DND-41 (cell line): ENCODE measurements at regions not wholly inside any gene's neighbourhood (a gene's known extent, or its start where the extent isn't known, plus 50 kb on each side); places are given as distances from the start of the nearest gene placed in this dataset.
"Not testable (repeated sequence)": the region's sequence is repeated elsewhere in the genome, so short reads cannot be mapped to it uniquely, and the experiment has no call there.

ENCODE experiments used
- ATAC-seq: fragments of 200-7000 bp; cut with Tn5 transposase; 3 replicates; pipeline ENCODE4 v1.9.1; 2021; ENCODE audit warnings: low read depth; ENCODE audit not compliant: insufficient read depth
- DNase-seq: peaks from one replicate; pipeline ENCODE4 v3.0.0-alpha.2; 2020
- H2AFZ ChIP-seq: 2 replicates; pipeline ENCODE4 v1.6.0; 2012; ENCODE audit warnings: low read depth, low read length
- H3K27ac ChIP-seq: 2 replicates; pipeline ENCODE4 v1.5.1; 2012; ENCODE audit warnings: low read length, inconsistent platforms
- H3K27me3 ChIP-seq: fragments of 200-600 bp; sonication (generic); 2 replicates; pipeline ENCODE4 v1.6.0; 2012; ENCODE audit warnings: low read length, mild to moderate bottlenecking, inconsistent platforms; ENCODE audit not compliant: insufficient read depth, poor library complexity
- H3K36me3 ChIP-seq: 2 replicates; pipeline ENCODE4 v1.5.1; 2012; ENCODE audit warnings: low read length, inconsistent platforms; ENCODE audit not compliant: insufficient read depth
- H3K4me1 ChIP-seq: 2 replicates; pipeline ENCODE4 v1.5.1; 2012; ENCODE audit warnings: mild to moderate bottlenecking, low read length; ENCODE audit not compliant: insufficient read depth
- H3K4me2 ChIP-seq: 2 replicates; pipeline ENCODE4 v1.6.0; 2012; ENCODE audit warnings: mild to moderate bottlenecking, moderate library complexity, low read length, inconsistent platforms; ENCODE audit not compliant: insufficient read depth
- H3K4me3 ChIP-seq, 2 experiments: fragments of 200-600 bp in 1 of 2; shearing (Covaris generic) in 1 of 2; 2 replicates each; pipeline ENCODE4 v1.5.1; 2012 to 2016; ENCODE audit warnings: inconsistent platforms in 2 of 2, low read length in 2 of 2, mild to moderate bottlenecking in 2 of 2, low read depth in 1 of 2, moderate library complexity in 1 of 2
- H3K79me2 ChIP-seq: 2 replicates; pipeline ENCODE4 v1.6.0; 2012; ENCODE audit warnings: low read length, inconsistent platforms; ENCODE audit not compliant: insufficient read depth
- H3K9ac ChIP-seq: 2 replicates; pipeline ENCODE4 v1.6.0; 2012; ENCODE audit warnings: low read depth, mild to moderate bottlenecking, inconsistent platforms, low read length, moderate library complexity
- H3K9me3 ChIP-seq: 2 replicates; pipeline ENCODE4 v1.5.1; 2012; ENCODE audit warnings: low read length, moderate library complexity, mild to moderate bottlenecking, inconsistent platforms; ENCODE audit not compliant: insufficient read depth, severe bottlenecking
- H4K20me1 ChIP-seq: 2 replicates; pipeline ENCODE4 v1.6.0; 2012; ENCODE audit warnings: low read length; ENCODE audit not compliant: insufficient read depth
- CTCF ChIP-seq: IDR thresholded peaks from 2 replicates; pipeline ENCODE4 v1.5.1; 2012; ENCODE audit warnings: borderline replicate concordance, low read length, moderate library complexity, mild to moderate bottlenecking; ENCODE audit not compliant: poor library complexity, severe bottlenecking; ENCODE audit errors: extremely low read depth
- EZH2 ChIP-seq: IDR thresholded peaks from 3 replicates; pipeline ENCODE4 v1.6.1; 2012; ENCODE audit warnings: borderline replicate concordance, low read depth, mild to moderate bottlenecking, moderate library complexity, low read length, inconsistent platforms; ENCODE audit not compliant: severe bottlenecking

GRCh38 chr2:42999391-42999841 lies 207.0 kb upstream of the HAAO start:
- no peaks in the 10 kb centered on the region for H3K27me3 ChIP-seq
- no peaks in the 10 kb centered on the region for H3K4me1 ChIP-seq
- no peaks in the 10 kb centered on the region for H3K36me3 ChIP-seq
- H2AFZ ChIP-seq = no peak overlapping the region
- no peaks in the 10 kb centered on the region for H3K79me2 ChIP-seq
- H3K4me3 ChIP-seq = no peak overlapping the region
- no peak for ATAC-seq
- no peak overlapping the region for H3K27ac ChIP-seq
- no peak overlapping the region for H3K9ac ChIP-seq
- H3K4me2 ChIP-seq = no peak overlapping the region
- peaks cover 7% of the 10 kb centered on the region for H3K9me3 ChIP-seq
- no peak for TF ChIP-seq EZH2
- TF ChIP-seq CTCF = no peak
- no peaks in the 10 kb centered on the region for H4K20me1 ChIP-seq
- no peak for DNase-seq

- H3K4me2 ChIP-seq = no peak overlapping the region
- ATAC-seq = no peak
- TF ChIP-seq EZH2 = no peak
- no peak for TF ChIP-seq CTCF
- no peaks in the 10 kb centered on the region for H4K20me1 ChIP-seq
- H3K9me3 ChIP-seq = peaks cover 7% of the 10 kb centered on the region
- no peaks in the 10 kb centered on the region for H3K27me3 ChIP-seq
- H3K4me1 ChIP-seq = no peaks in the 10 kb centered on the region
- no peak overlapping the region for H2AFZ ChIP-seq
- H3K9ac ChIP-seq = no peak overlapping the region
- H3K27ac ChIP-seq = no peak overlapping the region
- H3K36me3 ChIP-seq = no peaks in the 10 kb centered on the region
- H3K4me3 ChIP-seq = no peak overlapping the region
- H3K79me2 ChIP-seq = no peaks in the 10 kb centered on the region
- no peak for DNase-seq
Measured at GRCh38 chr2:42998721-42999120, 206.3 kb upstream of the HAAO start.

GRCh38 chr2:42996528-42996927 lies 204.1 kb upstream of the HAAO start:
- H4K20me1 ChIP-seq = no peaks in the 10 kb centered on the region
- H3K9me3 ChIP-seq = peaks cover 7% of the 10 kb centered on the region
- no peaks in the 10 kb centered on the region for H3K27me3 ChIP-seq
- H3K4me2 ChIP-seq = no peak overlapping the region
- no peak overlapping the region for H3K27ac ChIP-seq
- ATAC-seq = no peak
- no peaks in the 10 kb centered on the region for H3K79me2 ChIP-seq
- H3K9ac ChIP-seq = no peak overlapping the region
- no peaks in the 10 kb centered on the region for H3K36me3 ChIP-seq
- no peaks in the 10 kb centered on the region for H3K4me1 ChIP-seq
- H3K4me3 ChIP-seq = no peak overlapping the region
- no peak for TF ChIP-seq EZH2
- TF ChIP-seq CTCF = no peak
- no peak overlapping the region for H2AFZ ChIP-seq
- no peak for DNase-seq

- Histone ChIP-seq H3K27ac (no peak overlapping the region), H3K9ac (no peak overlapping the region), H3K4me3 (no peak overlapping the region), H3K4me2 (no peak overlapping the region), H3K79me2 (no peaks in the 10 kb centered on the region), H3K36me3 (no peaks in the 10 kb centered on the region), H3K4me1 (no peaks in the 10 kb centered on the region), H2AFZ (no peak overlapping the region), H4K20me1 (no peaks in the 10 kb centered on the region), H3K27me3 (no peaks in the 10 kb centered on the region), H3K9me3 (peaks cover 7% of the 10 kb centered on the region)
- ATAC-seq (no peak), DNase-seq (no peak)
- no peak for TF ChIP-seq CTCF
- no peak for TF ChIP-seq EZH2
Measured at GRCh38 chr2:42995752-42996422, 203.5 kb upstream of the HAAO start.

GRCh38 chr2:42989283-42990081 lies 197.1 kb upstream of the HAAO start:
- H4K20me1 ChIP-seq, H3K4me3 ChIP-seq, H2AFZ ChIP-seq, H3K9ac ChIP-seq, H3K9me3 ChIP-seq, H3K27ac ChIP-seq, ATAC-seq, H3K27me3 ChIP-seq, H3K36me3 ChIP-seq, H3K79me2 ChIP-seq: not testable (repeated sequence)
- peak; percentile 86 for DNase-seq
- Histone ChIP-seq H3K4me2 (0 out of 2 replicates have a peak overlapping the region, but pooled peaks have one; percentile 12), H3K4me1 (peaks cover 10% of the 10 kb centered on the region)
